ENCODE measurements at regions not wholly inside any gene's neighbourhood (a gene's known extent, or its start where the extent isn't known, plus 50 kb on each side); places are given as distances from the start of the nearest gene placed in this dataset.

DNA sequence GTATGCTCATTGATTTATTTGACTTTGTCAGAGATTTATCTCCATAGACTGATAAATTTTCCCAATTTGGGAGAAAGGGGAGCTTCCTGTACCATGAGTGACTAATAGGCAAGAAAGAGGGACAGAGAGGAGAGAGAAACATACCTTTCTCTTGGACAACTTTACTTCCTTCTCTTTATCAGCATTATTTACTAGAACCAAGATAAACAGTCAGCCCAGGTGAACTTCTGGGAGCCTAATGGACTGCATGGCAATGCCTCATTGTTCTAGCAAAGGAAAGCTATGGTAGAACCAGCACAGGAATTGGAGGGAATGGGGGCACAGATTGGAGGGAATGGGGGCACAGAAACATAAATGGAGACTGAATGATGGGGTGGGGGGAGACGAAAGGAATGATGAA lies 63.4 kb upstream of the STXBP6 start:
- FAIRE-seq (no peak), DNase-seq (ENCODE audit: low spot score) (no peak), ATAC-seq (no peak)
- Histone ChIP-seq H3K4me3 (replicated peaks in 1 of 3; ENCODE audit: insufficient read depth in 1 of 3, low read depth in 2 of 3, low read length in 3 of 3) (no peak overlapping the region), H3K9me3 (ENCODE audit: low read length) (no peaks in the 10 kb centered on the region), H4K20me1 (ENCODE audit: insufficient read depth, low read length) (no peaks in the 10 kb centered on the region), H3K27me3 (ENCODE audit: control insufficient read depth in 1 of 2, insufficient read depth in 2 of 2, low read length in 2 of 2) (no peaks in the 10 kb centered on the region), H3K79me2 (ENCODE audit: insufficient read depth, low read length) (no peaks in the 10 kb centered on the region), H2AFZ (ENCODE audit: low read length) (no peak overlapping the region), H3K4me2 (ENCODE audit: low read depth, low read length) (no peak overlapping the region), H3K9ac (ENCODE audit: insufficient read depth, low read depth, low read length) (no peak overlapping the region), H3K36me3 (replicated peaks in 1 of 2; ENCODE audit: control insufficient read depth in 1 of 2, insufficient read depth in 2 of 2, low read length in 2 of 2) (no peaks in the 10 kb centered on the region), H3K27ac (ENCODE audit: extremely low read length, insufficient read depth, low read length) (no peak overlapping the region), H3K4me1 (ENCODE audit: insufficient read depth, low read length) (no peaks in the 10 kb centered on the region)
- 1% methylated on average over 1 of the region's 1 CpG for WGBS (ENCODE audit: low lambda C conversion rate)
- intact Hi-C loops (cut with micrococcal nuclease; ENCODE audit: unreplicated experiment): no loop called here
- in situ Hi-C loops (cut with HindIII; ENCODE audit: extremely low pct_ligation_motif_present, low pct_unique_long_range_greater_than_20kb): no loop called here
- no TSS peak for BruUV-seq (replicated peaks)
- CTCF ChIA-PET (ENCODE audit: low intra/inter-chr PET ratio, low total read pairs): no interaction called here
- POLR2A ChIA-PET: no interaction called here
- TF ChIP-seq, protein P1, sequence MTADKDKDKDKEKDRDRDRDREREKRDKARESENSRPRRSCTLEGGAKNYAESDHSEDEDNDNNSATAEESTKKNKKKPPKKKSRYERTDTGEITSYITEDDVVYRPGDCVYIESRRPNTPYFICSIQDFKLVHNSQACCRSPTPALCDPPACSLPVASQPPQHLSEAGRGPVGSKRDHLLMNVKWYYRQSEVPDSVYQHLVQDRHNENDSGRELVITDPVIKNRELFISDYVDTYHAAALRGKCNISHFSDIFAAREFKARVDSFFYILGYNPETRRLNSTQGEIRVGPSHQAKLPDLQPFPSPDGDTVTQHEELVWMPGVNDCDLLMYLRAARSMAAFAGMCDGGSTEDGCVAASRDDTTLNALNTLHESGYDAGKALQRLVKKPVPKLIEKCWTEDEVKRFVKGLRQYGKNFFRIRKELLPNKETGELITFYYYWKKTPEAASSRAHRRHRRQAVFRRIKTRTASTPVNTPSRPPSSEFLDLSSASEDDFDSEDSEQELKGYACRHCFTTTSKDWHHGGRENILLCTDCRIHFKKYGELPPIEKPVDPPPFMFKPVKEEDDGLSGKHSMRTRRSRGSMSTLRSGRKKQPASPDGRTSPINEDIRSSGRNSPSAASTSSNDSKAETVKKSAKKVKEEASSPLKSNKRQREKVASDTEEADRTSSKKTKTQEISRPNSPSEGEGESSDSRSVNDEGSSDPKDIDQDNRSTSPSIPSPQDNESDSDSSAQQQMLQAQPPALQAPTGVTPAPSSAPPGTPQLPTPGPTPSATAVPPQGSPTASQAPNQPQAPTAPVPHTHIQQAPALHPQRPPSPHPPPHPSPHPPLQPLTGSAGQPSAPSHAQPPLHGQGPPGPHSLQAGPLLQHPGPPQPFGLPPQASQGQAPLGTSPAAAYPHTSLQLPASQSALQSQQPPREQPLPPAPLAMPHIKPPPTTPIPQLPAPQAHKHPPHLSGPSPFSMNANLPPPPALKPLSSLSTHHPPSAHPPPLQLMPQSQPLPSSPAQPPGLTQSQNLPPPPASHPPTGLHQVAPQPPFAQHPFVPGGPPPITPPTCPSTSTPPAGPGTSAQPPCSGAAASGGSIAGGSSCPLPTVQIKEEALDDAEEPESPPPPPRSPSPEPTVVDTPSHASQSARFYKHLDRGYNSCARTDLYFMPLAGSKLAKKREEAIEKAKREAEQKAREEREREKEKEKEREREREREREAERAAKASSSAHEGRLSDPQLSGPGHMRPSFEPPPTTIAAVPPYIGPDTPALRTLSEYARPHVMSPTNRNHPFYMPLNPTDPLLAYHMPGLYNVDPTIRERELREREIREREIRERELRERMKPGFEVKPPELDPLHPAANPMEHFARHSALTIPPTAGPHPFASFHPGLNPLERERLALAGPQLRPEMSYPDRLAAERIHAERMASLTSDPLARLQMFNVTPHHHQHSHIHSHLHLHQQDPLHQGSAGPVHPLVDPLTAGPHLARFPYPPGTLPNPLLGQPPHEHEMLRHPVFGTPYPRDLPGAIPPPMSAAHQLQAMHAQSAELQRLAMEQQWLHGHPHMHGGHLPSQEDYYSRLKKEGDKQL (CRISPR knock-in tag; IDR thresholded peaks at IDR 0.05; ENCODE audit: low read depth): no peak
- no peak for TF ChIP-seq KLF11 (CRISPR knock-in tag; IDR thresholded peaks at IDR 0.05)
- TF ChIP-seq, protein P2, sequence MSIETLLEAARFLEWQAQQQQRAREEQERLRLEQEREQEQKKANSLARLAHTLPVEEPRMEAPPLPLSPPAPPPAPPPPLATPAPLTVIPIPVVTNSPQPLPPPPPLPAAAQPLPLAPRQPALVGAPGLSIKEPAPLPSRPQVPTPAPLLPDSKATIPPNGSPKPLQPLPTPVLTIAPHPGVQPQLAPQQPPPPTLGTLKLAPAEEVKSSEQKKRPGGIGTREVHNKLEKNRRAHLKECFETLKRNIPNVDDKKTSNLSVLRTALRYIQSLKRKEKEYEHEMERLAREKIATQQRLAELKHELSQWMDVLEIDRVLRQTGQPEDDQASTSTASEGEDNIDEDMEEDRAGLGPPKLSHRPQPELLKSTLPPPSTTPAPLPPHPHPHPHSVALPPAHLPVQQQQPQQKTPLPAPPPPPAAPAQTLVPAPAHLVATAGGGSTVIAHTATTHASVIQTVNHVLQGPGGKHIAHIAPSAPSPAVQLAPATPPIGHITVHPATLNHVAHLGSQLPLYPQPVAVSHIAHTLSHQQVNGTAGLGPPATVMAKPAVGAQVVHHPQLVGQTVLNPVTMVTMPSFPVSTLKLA (IDR thresholded peaks at IDR 0.05): no peak
- TF ChIP-seq, protein P3, sequence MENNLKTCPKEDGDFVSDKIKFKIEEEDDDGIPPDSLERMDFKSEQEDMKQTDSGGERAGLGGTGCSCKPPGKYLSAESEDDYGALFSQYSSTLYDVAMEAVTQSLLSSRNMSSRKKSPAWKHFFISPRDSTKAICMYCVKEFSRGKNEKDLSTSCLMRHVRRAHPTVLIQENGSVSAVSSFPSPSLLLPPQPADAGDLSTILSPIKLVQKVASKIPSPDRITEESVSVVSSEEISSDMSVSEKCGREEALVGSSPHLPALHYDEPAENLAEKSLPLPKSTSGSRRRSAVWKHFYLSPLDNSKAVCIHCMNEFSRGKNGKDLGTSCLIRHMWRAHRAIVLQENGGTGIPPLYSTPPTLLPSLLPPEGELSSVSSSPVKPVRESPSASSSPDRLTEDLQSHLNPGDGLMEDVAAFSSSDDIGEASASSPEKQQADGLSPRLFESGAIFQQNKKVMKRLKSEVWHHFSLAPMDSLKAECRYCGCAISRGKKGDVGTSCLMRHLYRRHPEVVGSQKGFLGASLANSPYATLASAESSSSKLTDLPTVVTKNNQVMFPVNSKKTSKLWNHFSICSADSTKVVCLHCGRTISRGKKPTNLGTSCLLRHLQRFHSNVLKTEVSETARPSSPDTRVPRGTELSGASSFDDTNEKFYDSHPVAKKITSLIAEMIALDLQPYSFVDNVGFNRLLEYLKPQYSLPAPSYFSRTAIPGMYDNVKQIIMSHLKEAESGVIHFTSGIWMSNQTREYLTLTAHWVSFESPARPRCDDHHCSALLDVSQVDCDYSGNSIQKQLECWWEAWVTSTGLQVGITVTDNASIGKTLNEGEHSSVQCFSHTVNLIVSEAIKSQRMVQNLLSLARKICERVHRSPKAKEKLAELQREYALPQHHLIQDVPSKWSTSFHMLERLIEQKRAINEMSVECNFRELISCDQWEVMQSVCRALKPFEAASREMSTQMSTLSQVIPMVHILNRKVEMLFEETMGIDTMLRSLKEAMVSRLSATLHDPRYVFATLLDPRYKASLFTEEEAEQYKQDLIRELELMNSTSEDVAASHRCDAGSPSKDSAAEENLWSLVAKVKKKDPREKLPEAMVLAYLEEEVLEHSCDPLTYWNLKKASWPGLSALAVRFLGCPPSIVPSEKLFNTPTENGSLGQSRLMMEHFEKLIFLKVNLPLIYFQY (CRISPR knock-in tag; IDR thresholded peaks at IDR 0.05; ENCODE audit: borderline replicate concordance): no peak
- TF ChIP-seq FOXJ3 (CRISPR knock-in tag; IDR thresholded peaks at IDR 0.05; ENCODE audit: borderline replicate concordance): no peak
- TF ChIP-seq, protein P4, sequence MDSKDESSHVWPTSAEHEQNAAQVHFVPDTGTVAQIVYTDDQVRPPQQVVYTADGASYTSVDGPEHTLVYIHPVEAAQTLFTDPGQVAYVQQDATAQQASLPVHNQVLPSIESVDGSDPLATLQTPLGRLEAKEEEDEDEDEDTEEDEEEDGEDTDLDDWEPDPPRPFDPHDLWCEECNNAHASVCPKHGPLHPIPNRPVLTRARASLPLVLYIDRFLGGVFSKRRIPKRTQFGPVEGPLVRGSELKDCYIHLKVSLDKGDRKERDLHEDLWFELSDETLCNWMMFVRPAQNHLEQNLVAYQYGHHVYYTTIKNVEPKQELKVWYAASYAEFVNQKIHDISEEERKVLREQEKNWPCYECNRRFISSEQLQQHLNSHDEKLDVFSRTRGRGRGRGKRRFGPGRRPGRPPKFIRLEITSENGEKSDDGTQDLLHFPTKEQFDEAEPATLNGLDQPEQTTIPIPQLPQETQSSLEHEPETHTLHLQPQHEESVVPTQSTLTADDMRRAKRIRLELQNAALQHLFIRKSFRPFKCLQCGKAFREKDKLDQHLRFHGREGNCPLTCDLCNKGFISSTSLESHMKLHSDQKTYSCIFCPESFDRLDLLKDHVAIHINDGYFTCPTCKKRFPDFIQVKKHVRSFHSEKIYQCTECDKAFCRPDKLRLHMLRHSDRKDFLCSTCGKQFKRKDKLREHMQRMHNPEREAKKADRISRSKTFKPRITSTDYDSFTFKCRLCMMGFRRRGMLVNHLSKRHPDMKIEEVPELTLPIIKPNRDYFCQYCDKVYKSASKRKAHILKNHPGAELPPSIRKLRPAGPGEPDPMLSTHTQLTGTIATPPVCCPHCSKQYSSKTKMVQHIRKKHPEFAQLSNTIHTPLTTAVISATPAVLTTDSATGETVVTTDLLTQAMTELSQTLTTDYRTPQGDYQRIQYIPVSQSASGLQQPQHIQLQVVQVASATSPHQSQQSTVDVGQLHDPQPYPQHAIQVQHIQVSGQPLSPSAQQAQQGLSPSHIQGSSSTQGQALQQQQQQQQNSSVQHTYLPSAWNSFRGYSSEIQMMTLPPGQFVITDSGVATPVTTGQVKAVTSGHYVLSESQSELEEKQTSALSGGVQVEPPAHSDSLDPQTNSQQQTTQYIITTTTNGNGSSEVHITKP (CRISPR knock-in tag; IDR thresholded peaks at IDR 0.05; ENCODE audit: low read depth): no peak
- TF ChIP-seq ZNF3 (CRISPR knock-in tag; IDR thresholded peaks at IDR 0.05): no peak
- no peak for TF ChIP-seq HNRNPUL1 (IDR thresholded peaks at IDR 0.05; ENCODE audit: low read depth, low read length)
- TF ChIP-seq, protein P5, sequence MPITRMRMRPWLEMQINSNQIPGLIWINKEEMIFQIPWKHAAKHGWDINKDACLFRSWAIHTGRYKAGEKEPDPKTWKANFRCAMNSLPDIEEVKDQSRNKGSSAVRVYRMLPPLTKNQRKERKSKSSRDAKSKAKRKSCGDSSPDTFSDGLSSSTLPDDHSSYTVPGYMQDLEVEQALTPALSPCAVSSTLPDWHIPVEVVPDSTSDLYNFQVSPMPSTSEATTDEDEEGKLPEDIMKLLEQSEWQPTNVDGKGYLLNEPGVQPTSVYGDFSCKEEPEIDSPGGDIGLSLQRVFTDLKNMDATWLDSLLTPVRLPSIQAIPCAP (CRISPR knock-in tag; IDR thresholded peaks at IDR 0.05; ENCODE audit: low read depth): no peak

Measured in HepG2 (cell line).